IMR-90 (cell line): ENCODE measurements at regions not wholly inside any gene's neighbourhood (a gene's known extent, or its start where the extent isn't known, plus 50 kb on each side); places are given as distances from the start of the nearest gene placed in this dataset.

Source experiments
- ATAC-seq: fragments of 200-7000 bp; cut with Tn5 transposase; 2 replicates; pipeline ENCODE4 v1.9.1; 2020; ENCODE audit warnings: low read depth, mild to moderate bottlenecking, moderate library complexity
- BruUV-seq: library from RNA; stranded (reverse); fragments of 400-500 nt; replicated peaks from 2 replicates; lab custom pipeline; 2021; lab: Mats Ljungman, UMichigan
- CTCF ChIA-PET: fragments of 300-600 bp; formaldehyde crosslinking; extraction: SDS; loops from one replicate; lab custom pipeline; 2021; ENCODE audit warnings: antibody characterized with exemption; lab: Yijun Ruan, JAX
- POLR2A ChIA-PET: fragments of 300-600 bp; sonication (Branson Sonifier 250); formaldehyde crosslinking; loops from one replicate; lab custom pipeline; 2022; ENCODE audit warnings: antibody characterized with exemption; ENCODE audit not compliant: unreplicated experiment; lab: Charles Lee
- DNase-seq: peaks from one replicate; pipeline ENCODE4 v3.0.0; 2013
- H2AFZ ChIP-seq: replicated peaks from 2 replicates; pipeline ENCODE3; 2013; ENCODE audit warnings: low read length, mild to moderate bottlenecking; ENCODE audit not compliant: poor library complexity
- H2AK5ac ChIP-seq: 2 replicates; pipeline ENCODE4 v1.6.1; 2013; ENCODE audit warnings: low read depth, low read length, inconsistent platforms
- H2AK9ac ChIP-seq: replicated peaks from 2 replicates; pipeline ENCODE3; 2013; ENCODE audit warnings: mild to moderate bottlenecking, low read depth, low read length, moderate library complexity; ENCODE audit not compliant: poor library complexity
- H2BK120ac ChIP-seq: 2 replicates; pipeline ENCODE4 v1.6.1; 2013; ENCODE audit warnings: low read depth, low read length, inconsistent platforms
- H2BK15ac ChIP-seq: 3 replicates; pipeline ENCODE4 v1.6.1; 2013; ENCODE audit warnings: low read depth, low read length, inconsistent platforms
- H2BK20ac ChIP-seq: 2 replicates; pipeline ENCODE4 v1.6.1; 2013; ENCODE audit warnings: low read depth, mild to moderate bottlenecking, inconsistent platforms, low read length, moderate library complexity
- H2BK5ac ChIP-seq: 2 replicates; pipeline ENCODE4 v1.6.1; 2013; ENCODE audit warnings: mild to moderate bottlenecking, low read depth, low read length, inconsistent platforms; ENCODE audit not compliant: poor library complexity, severe bottlenecking
- H3K14ac ChIP-seq: replicated peaks from 2 replicates; pipeline ENCODE4 v1.6.1; 2013; ENCODE audit warnings: low read depth, low read length, inconsistent platforms
- H3K18ac ChIP-seq: 2 replicates; pipeline ENCODE4 v1.6.1; 2013; ENCODE audit warnings: low read depth, low read length, control low read depth
- H3K23ac ChIP-seq: 2 replicates; pipeline ENCODE4 v1.6.1; 2013; ENCODE audit warnings: low read depth, low read length, inconsistent platforms
- H3K27ac ChIP-seq: 2 replicates; pipeline ENCODE4 v1.5.1; 2013; ENCODE audit warnings: mild to moderate bottlenecking, control low read depth, low read length; ENCODE audit not compliant: insufficient read depth
- H3K27me3 ChIP-seq: 2 replicates; pipeline ENCODE4 v1.6.1; 2013; ENCODE audit warnings: low read length; ENCODE audit not compliant: control insufficient read depth, insufficient read depth
- H3K36me3 ChIP-seq: 2 replicates; pipeline ENCODE4 v1.6.1; 2013; ENCODE audit warnings: low read length, mixed read lengths; ENCODE audit not compliant: control insufficient read depth, insufficient read depth
- H3K4ac ChIP-seq: 2 replicates; pipeline ENCODE4 v1.6.1; 2013; ENCODE audit warnings: low read depth, low read length, inconsistent platforms
- H3K4me1 ChIP-seq: 2 replicates; pipeline ENCODE4 v1.6.1; 2013; ENCODE audit warnings: low read length, mixed read lengths; ENCODE audit not compliant: control insufficient read depth, insufficient read depth
- H3K4me2 ChIP-seq: 2 replicates; pipeline ENCODE4 v1.6.1; 2013; ENCODE audit warnings: low read depth, mild to moderate bottlenecking, control low read depth, low read length, moderate library complexity
- H3K4me3 ChIP-seq: 2 replicates; pipeline ENCODE4 v1.5.1; 2013; ENCODE audit warnings: low read depth, mild to moderate bottlenecking, control low read depth, low read length, moderate library complexity; ENCODE audit not compliant: insufficient read depth
- H3K56ac ChIP-seq: 2 replicates; pipeline ENCODE4 v1.6.1; 2013; ENCODE audit warnings: low read length, inconsistent platforms; ENCODE audit not compliant: insufficient read depth; ENCODE audit errors: extremely low read depth
- H3K79me1 ChIP-seq, 2 experiments: 2 replicates each; pipeline ENCODE4 v1.6.1; 2013; ENCODE audit warnings: low read length in 2 of 2, inconsistent platforms in 1 of 2, low read depth in 1 of 2
- H3K9ac ChIP-seq: 2 replicates; pipeline ENCODE4 v1.6.1; 2013; ENCODE audit warnings: low read depth, low read length, control low read depth
- H3K9me1 ChIP-seq: 2 replicates; pipeline ENCODE4 v1.6.1; 2013; ENCODE audit warnings: low read length, inconsistent platforms; ENCODE audit not compliant: insufficient read depth
- H3K9me3 ChIP-seq: 2 replicates; pipeline ENCODE4 v1.6.1; 2013; ENCODE audit warnings: low read length; ENCODE audit not compliant: control insufficient read depth, insufficient read depth
- H4K20me1 ChIP-seq: 2 replicates; pipeline ENCODE4 v1.6.1; 2013; ENCODE audit warnings: low read length, inconsistent platforms; ENCODE audit not compliant: insufficient read depth
- H4K5ac ChIP-seq: 2 replicates; pipeline ENCODE4 v1.6.1; 2013; ENCODE audit warnings: mild to moderate bottlenecking, low read depth, low read length, control low read depth
- H4K8ac ChIP-seq, 2 experiments: 2 replicates each; pipeline ENCODE4 v1.6.1; 2013; ENCODE audit warnings: low read depth in 2 of 2, low read length in 2 of 2, control low read depth in 1 of 2, inconsistent platforms in 1 of 2
- H4K91ac ChIP-seq: 2 replicates; pipeline ENCODE4 v1.6.1; 2013; ENCODE audit warnings: low read depth, low read length, inconsistent platforms; ENCODE audit not compliant: insufficient read depth
- BHLHE40 ChIP-seq: fragments of 150-350 bp; IDR thresholded peaks from 2 replicates; pipeline ENCODE4 v1.6.1; 2016; ENCODE audit warnings: mild to moderate bottlenecking, low read depth, low read length
- CEBPB ChIP-seq: IDR thresholded peaks from 2 replicates; pipeline ENCODE4 v1.6.1; 2012; ENCODE audit warnings: low read depth, low read length, improper control_type of control experiment
- CHD1 ChIP-seq: IDR thresholded peaks from 2 replicates; pipeline ENCODE4 v1.6.1; 2012; ENCODE audit warnings: low read depth, low read length, improper control_type of control experiment
- FOS ChIP-seq: fragments of 150-350 bp; IDR thresholded peaks from 2 replicates; pipeline ENCODE4 v1.6.1; 2016; ENCODE audit warnings: low read depth, low read length
- MAFK ChIP-seq: IDR thresholded peaks from 2 replicates; pipeline ENCODE4 v1.6.1; 2012; ENCODE audit warnings: low read depth, low read length, improper control_type of control experiment
- MAZ ChIP-seq: IDR thresholded peaks from 2 replicates; pipeline ENCODE4 v1.6.1; 2012; ENCODE audit warnings: low read depth, mild to moderate bottlenecking, low read length, improper control_type of control experiment, moderate library complexity, borderline replicate concordance
- MXI1 ChIP-seq: IDR thresholded peaks from 2 replicates; pipeline ENCODE4 v1.6.1; 2012; ENCODE audit warnings: low read depth, mild to moderate bottlenecking, low read length, moderate library complexity, borderline replicate concordance
- POLR2A ChIP-seq: IDR thresholded peaks from 2 replicates; pipeline ENCODE4 v1.6.1; 2012; ENCODE audit warnings: mild to moderate bottlenecking, low read depth, low read length
- RCOR1 ChIP-seq: IDR thresholded peaks from 2 replicates; pipeline ENCODE4 v1.6.1; 2012; ENCODE audit warnings: mild to moderate bottlenecking, low read length, improper control_type of control experiment; ENCODE audit not compliant: insufficient replicate concordance
- RFX5 ChIP-seq: IDR thresholded peaks from 2 replicates; pipeline ENCODE4 v1.8.0; 2012; ENCODE audit warnings: low read depth, mild to moderate bottlenecking, low read length, moderate library complexity
- SMC3 ChIP-seq: fragments of 150-350 bp; IDR thresholded peaks from 2 replicates; pipeline ENCODE4 v1.6.1; 2016; ENCODE audit warnings: low read depth, mild to moderate bottlenecking, antibody characterized with exemption, low read length, moderate library complexity
- WGBS, 2 experiments: methylation state at CpG; one replicate each; pipeline versions ENCODE4 v1.1.5 to v1.1.7; 2013; ENCODE audit warnings: missing lambda C conversion rate in 2 of 2; ENCODE audit not compliant: insufficient read length in 1 of 2; ENCODE audit errors: extremely low coverage in 2 of 2; 5-methylcytosine and 5-hydroxymethylcytosine counted together
- dilution Hi-C: fragments of 300-500 bp; cut with HindIII; formaldehyde crosslinking; loops from one replicate; pipeline ENCODE4 v1.14.3; 2018; ENCODE audit warnings: low sequenced_read_pairs; ENCODE audit not compliant: unreplicated experiment
- in situ Hi-C: fragments of 300-500 bp; cut with MboI; formaldehyde crosslinking; loops from 3 replicates; pipeline ENCODE4 v1.14.3; 2019; ENCODE audit warnings: low sequenced_read_pairs, inconsistent platforms, mixed read lengths
- intact Hi-C: fragments of 100-400 bp; cut with micrococcal nuclease; formaldehyde crosslinking; loops from 2 replicates; pipeline ENCODE4 v1.10.0; 2022
- TF ChIP-seq, protein P1 (sequence below): conservative IDR thresholded peaks from 2 replicates; pipeline ENCODE4 v1.5.1; 2012; ENCODE audit warnings: mild to moderate bottlenecking, low read depth, low read length, improper control_type of control experiment
- TF ChIP-seq, protein P2 (sequence below): fragments of 150-350 bp; IDR thresholded peaks from 2 replicates; pipeline ENCODE4 v1.6.1; 2016; ENCODE audit warnings: low read depth, mild to moderate bottlenecking, low read length, moderate library complexity, borderline replicate concordance

DNA sequence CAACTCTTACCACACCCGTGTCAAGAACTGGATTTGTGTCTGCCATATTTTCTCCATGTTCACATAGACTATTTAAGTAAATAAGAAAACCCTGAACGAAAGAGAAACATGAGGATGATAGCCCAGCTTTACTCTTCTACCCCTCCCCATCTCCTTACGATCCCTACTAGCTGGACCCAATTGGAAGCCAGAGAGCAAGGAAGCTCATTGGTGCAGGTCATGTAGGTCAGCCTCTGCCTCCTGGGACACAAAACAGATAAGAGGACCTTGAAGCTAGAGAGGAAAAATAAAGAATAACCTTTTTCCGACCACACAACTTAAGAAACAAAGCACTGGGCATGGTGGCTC lies 124.6 kb upstream of the ATF7IP start:
- in situ Hi-C loops: loop anchor here (25.0 kb wide), 1 partner anchor 746 kb away; no protein-coding TSS in a partner anchor
- no TSS peak for BruUV-seq
- H3K23ac ChIP-seq: no peak overlapping the region
- no peak overlapping the region for H3K4me2 ChIP-seq
- no CpG with 5 or more reads among the region's 4 CpGs for WGBS, 2 experiments
- H3K36me3 ChIP-seq: no peaks in the 10 kb centered on the region
- no peaks in the 10 kb centered on the region for H4K20me1 ChIP-seq
- no peak for ATAC-seq
- H4K8ac ChIP-seq: no peak overlapping the region
- peaks cover 5% of the 10 kb centered on the region for H3K9me3 ChIP-seq
- peaks cover 4% of the 10 kb centered on the region; the same call in 1 of the 2 replicates for H3K4me1 ChIP-seq
- no peak overlapping the region for H4K5ac ChIP-seq
- no peak overlapping the region for H3K4ac ChIP-seq
- dilution Hi-C loops: no loop called here
- no peaks in the 10 kb centered on the region for H3K9me1 ChIP-seq
- TF ChIP-seq CEBPB (no peak), MAFK (no peak), MAZ (no peak), RFX5 (no peak), MXI1 (no peak), SMC3 (no peak), BHLHE40 (no peak), RCOR1 (no peak), CHD1 (no peak), FOS (no peak), POLR2A (no peak)
- TF ChIP-seq, protein P1, sequence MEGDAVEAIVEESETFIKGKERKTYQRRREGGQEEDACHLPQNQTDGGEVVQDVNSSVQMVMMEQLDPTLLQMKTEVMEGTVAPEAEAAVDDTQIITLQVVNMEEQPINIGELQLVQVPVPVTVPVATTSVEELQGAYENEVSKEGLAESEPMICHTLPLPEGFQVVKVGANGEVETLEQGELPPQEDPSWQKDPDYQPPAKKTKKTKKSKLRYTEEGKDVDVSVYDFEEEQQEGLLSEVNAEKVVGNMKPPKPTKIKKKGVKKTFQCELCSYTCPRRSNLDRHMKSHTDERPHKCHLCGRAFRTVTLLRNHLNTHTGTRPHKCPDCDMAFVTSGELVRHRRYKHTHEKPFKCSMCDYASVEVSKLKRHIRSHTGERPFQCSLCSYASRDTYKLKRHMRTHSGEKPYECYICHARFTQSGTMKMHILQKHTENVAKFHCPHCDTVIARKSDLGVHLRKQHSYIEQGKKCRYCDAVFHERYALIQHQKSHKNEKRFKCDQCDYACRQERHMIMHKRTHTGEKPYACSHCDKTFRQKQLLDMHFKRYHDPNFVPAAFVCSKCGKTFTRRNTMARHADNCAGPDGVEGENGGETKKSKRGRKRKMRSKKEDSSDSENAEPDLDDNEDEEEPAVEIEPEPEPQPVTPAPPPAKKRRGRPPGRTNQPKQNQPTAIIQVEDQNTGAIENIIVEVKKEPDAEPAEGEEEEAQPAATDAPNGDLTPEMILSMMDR: no peak
- TF ChIP-seq, protein P2, sequence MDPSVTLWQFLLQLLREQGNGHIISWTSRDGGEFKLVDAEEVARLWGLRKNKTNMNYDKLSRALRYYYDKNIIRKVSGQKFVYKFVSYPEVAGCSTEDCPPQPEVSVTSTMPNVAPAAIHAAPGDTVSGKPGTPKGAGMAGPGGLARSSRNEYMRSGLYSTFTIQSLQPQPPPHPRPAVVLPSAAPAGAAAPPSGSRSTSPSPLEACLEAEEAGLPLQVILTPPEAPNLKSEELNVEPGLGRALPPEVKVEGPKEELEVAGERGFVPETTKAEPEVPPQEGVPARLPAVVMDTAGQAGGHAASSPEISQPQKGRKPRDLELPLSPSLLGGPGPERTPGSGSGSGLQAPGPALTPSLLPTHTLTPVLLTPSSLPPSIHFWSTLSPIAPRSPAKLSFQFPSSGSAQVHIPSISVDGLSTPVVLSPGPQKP: no peak
- no peak overlapping the region for H3K9ac ChIP-seq
- H3K4me3 ChIP-seq: no peak overlapping the region
- intact Hi-C loops: no loop called here
- H2AFZ ChIP-seq: no peak overlapping the region
- H3K79me1 ChIP-seq: no peaks in the 10 kb centered on the region
- no peak overlapping the region for H2AK9ac ChIP-seq
- no peak overlapping the region for H3K56ac ChIP-seq
- no peak for DNase-seq
- H3K18ac ChIP-seq: no peak overlapping the region
- no peak overlapping the region for H4K91ac ChIP-seq
- no peak overlapping the region for H2AK5ac ChIP-seq
- no peak overlapping the region for H3K14ac ChIP-seq
- CTCF ChIA-PET: interaction anchor here (0.7 kb wide), 1 partner anchor 292 kb away, joined by 3 read pairs; no protein-coding TSS in a partner anchor
- no peak overlapping the region for H2BK20ac ChIP-seq
- no peak overlapping the region for H2BK15ac ChIP-seq
- H3K27ac ChIP-seq: no peak overlapping the region
- POLR2A ChIA-PET: no interaction called here
- H3K27me3 ChIP-seq: no peaks in the 10 kb centered on the region
- no peak overlapping the region for H2BK5ac ChIP-seq
- no peak overlapping the region for H2BK120ac ChIP-seq
